GM23248 (cell line): ENCODE measurements at regions not wholly inside any gene's neighbourhood (a gene's known extent, or its start where the extent isn't known, plus 50 kb on each side); places are given as distances from the start of the nearest gene placed in this dataset.
"Not testable (repeated sequence)": the region's sequence is repeated elsewhere in the genome, so short reads cannot be mapped to it uniquely, and the experiment has no call there.

Source experiments
- DNase-seq: peaks from one replicate; pipeline ENCODE4 v3.0.0-alpha.2; 2015
- H2AFZ ChIP-seq: fragments of 200-600 bp; sonication (generic); 2 replicates; pipeline ENCODE4 v1.6.1; 2016; ENCODE audit warnings: antibody characterized with exemption
- H3F3A ChIP-seq: fragments of 200-600 bp; sonication (generic); 2 replicates; pipeline ENCODE4 v1.6.1; 2016; ENCODE audit warnings: mild to moderate bottlenecking, antibody characterized with exemption, mixed run types; ENCODE audit not compliant: insufficient read depth
- H3K27ac ChIP-seq: fragments of 200-600 bp; sonication (generic); 2 replicates; pipeline ENCODE4 v1.5.1; 2016; ENCODE audit warnings: mild to moderate bottlenecking
- H3K27me3 ChIP-seq: fragments of 200-600 bp; sonication (generic); replicated peaks from 2 replicates; pipeline ENCODE4 v1.6.1; 2016; ENCODE audit warnings: mild to moderate bottlenecking; ENCODE audit not compliant: insufficient read depth
- H3K36me3 ChIP-seq: fragments of 200-600 bp; sonication (generic); 2 replicates; pipeline ENCODE4 v1.6.1; 2016; ENCODE audit warnings: low read depth, mild to moderate bottlenecking
- H3K4me1 ChIP-seq: fragments of 200-600 bp; sonication (generic); 2 replicates; pipeline ENCODE4 v1.6.1; 2016; ENCODE audit warnings: mild to moderate bottlenecking; ENCODE audit not compliant: insufficient read depth
- H3K4me2 ChIP-seq: fragments of 200-600 bp; sonication (generic); one replicate; pipeline ENCODE4 v1.6.1; 2016; ENCODE audit warnings: mild to moderate bottlenecking; ENCODE audit not compliant: unreplicated experiment
- H3K4me3 ChIP-seq: fragments of 200-600 bp; sonication (generic); 2 replicates; pipeline ENCODE4 v1.5.1; 2016; ENCODE audit warnings: mild to moderate bottlenecking
- H3K79me2 ChIP-seq: fragments of 200-600 bp; sonication (generic); 2 replicates; pipeline ENCODE4 v1.6.1; 2016; ENCODE audit warnings: mild to moderate bottlenecking; ENCODE audit not compliant: insufficient read depth
- H3K9ac ChIP-seq: fragments of 200-600 bp; sonication (generic); 2 replicates; pipeline ENCODE4 v1.6.1; 2016; ENCODE audit warnings: mild to moderate bottlenecking
- H3K9me2 ChIP-seq: fragments of 200-600 bp; sonication (generic); 2 replicates; pipeline ENCODE4 v1.6.1; 2016; ENCODE audit warnings: mixed run types, mild to moderate bottlenecking, moderate library complexity; ENCODE audit not compliant: insufficient read depth
- H3K9me3 ChIP-seq: fragments of 200-600 bp; sonication (generic); one replicate; pipeline ENCODE4 v1.6.1; 2017; ENCODE audit warnings: low read depth
- H4K20me1 ChIP-seq: fragments of 200-600 bp; sonication (generic); 2 replicates; pipeline ENCODE4 v1.6.0; 2016; ENCODE audit not compliant: insufficient read depth
- EZH2 ChIP-seq: fragments of 200-600 bp; sonication (generic); IDR thresholded peaks from 2 replicates; pipeline ENCODE4 v1.6.1; 2018; ENCODE audit warnings: antibody characterized with exemption, mild to moderate bottlenecking; ENCODE audit not compliant: insufficient read depth, poor library complexity, severe bottlenecking
- EZH2phosphoT487 ChIP-seq: fragments of 200-600 bp; sonication (generic); IDR thresholded peaks from 2 replicates; pipeline ENCODE4 v1.6.1; 2018; ENCODE audit warnings: antibody characterized with exemption, moderate library complexity, mild to moderate bottlenecking, low read depth; ENCODE audit not compliant: insufficient read depth
- WGBS, 2 experiments: methylation state at CpG; one replicate each; pipeline ENCODE4 v1.1.6; 2015 to 2017; ENCODE audit warnings: low lambda C conversion rate in 2 of 2, low coverage in 1 of 2; ENCODE audit errors: missing lambda C conversion rate in 2 of 2; 5-methylcytosine and 5-hydroxymethylcytosine counted together
- in situ Hi-C: fragments of 300-500 bp; cut with MboI; formaldehyde crosslinking; loops from 2 replicates; pipeline ENCODE4 v1.15.0; 2020

- Histone ChIP-seq H2AFZ (no peak overlapping the region), H3K4me2 (no peak overlapping the region), H3K9ac (no peak overlapping the region), H3K9me3 (no peaks in the 10 kb centered on the region), H3K79me2 (no peaks in the 10 kb centered on the region), H3K9me2 (no peaks in the 10 kb centered on the region), H3K36me3 (no peaks in the 10 kb centered on the region), H3F3A (no peaks in the 10 kb centered on the region), H3K4me3 (no peak overlapping the region), H3K27ac (no peak overlapping the region), H3K27me3 (no peaks in the 10 kb centered on the region), H3K4me1 (no peaks in the 10 kb centered on the region), H4K20me1 (no peaks in the 10 kb centered on the region)
- TF ChIP-seq EZH2phosphoT487, result no peak
- TF ChIP-seq EZH2, result no peak
- no peak for DNase-seq
- WGBS, 2 experiments, result 56 to 62% methylated on average over 4 of the region's 4 CpGs
- in situ Hi-C loops, result no loop called here
Measured at GRCh38 chr2:14994721-14995120, 362.2 kb downstream of the LRATD1 start.

- DNase-seq, result no peak
- Histone ChIP-seq H3K36me3 (no peaks in the 10 kb centered on the region), H2AFZ (no peak overlapping the region), H3K27me3 (no peaks in the 10 kb centered on the region), H3K9me3 (no peaks in the 10 kb centered on the region), H3K79me2 (no peaks in the 10 kb centered on the region), H4K20me1 (no peaks in the 10 kb centered on the region), H3K4me3 (no peak overlapping the region), H3K4me2 (no peak overlapping the region), H3F3A (no peaks in the 10 kb centered on the region), H3K9me2 (no peaks in the 10 kb centered on the region), H3K9ac (no peak overlapping the region), H3K4me1 (no peaks in the 10 kb centered on the region), H3K27ac (no peak overlapping the region)
- TF ChIP-seq EZH2phosphoT487 (no peak), EZH2 (no peak)
- WGBS, 2 experiments, result 36 to 40% methylated on average over 8 of the region's 8 CpGs
- in situ Hi-C loops, result no loop called here
Measured at GRCh38 chr2:14996351-14997014, 364.0 kb downstream of the LRATD1 start.

- no peak for TF ChIP-seq EZH2
- TF ChIP-seq EZH2phosphoT487, result no peak
- Histone ChIP-seq H3K4me3 (no peak overlapping the region), H3K9ac (no peak overlapping the region), H3F3A (no peaks in the 10 kb centered on the region), H3K36me3 (no peaks in the 10 kb centered on the region), H3K4me1 (no peaks in the 10 kb centered on the region), H3K27me3 (no peaks in the 10 kb centered on the region), H3K79me2 (no peaks in the 10 kb centered on the region), H3K4me2 (no peak overlapping the region), H4K20me1 (no peaks in the 10 kb centered on the region), H2AFZ (no peak overlapping the region), H3K9me3 (no peaks in the 10 kb centered on the region), H3K27ac (no peak overlapping the region), H3K9me2 (no peaks in the 10 kb centered on the region)
- in situ Hi-C loops, result no loop called here
- WGBS, 2 experiments, result 45 to 60% methylated on average over 3 of the region's 3 CpGs
- DNase-seq, result no peak
Measured at GRCh38 chr2:14998546-14998945, 366.0 kb downstream of the LRATD1 start.

- H3K9me3 ChIP-seq, result no peaks in the 10 kb centered on the region
- no peak overlapping the region for H3K4me3 ChIP-seq
- TF ChIP-seq EZH2phosphoT487 (no peak), EZH2 (no peak)
- in situ Hi-C loops, result no loop called here
- no peaks in the 10 kb centered on the region for H3K9me2 ChIP-seq
- no peak overlapping the region for H3K27ac ChIP-seq
- no peak overlapping the region for H3K9ac ChIP-seq
- H2AFZ ChIP-seq, result no peak overlapping the region
- no peak overlapping the region for H3K4me2 ChIP-seq
- no peaks in the 10 kb centered on the region for H4K20me1 ChIP-seq
- H3K27me3 ChIP-seq, result no peaks in the 10 kb centered on the region
- no peaks in the 10 kb centered on the region for H3K79me2 ChIP-seq
- no peaks in the 10 kb centered on the region for H3F3A ChIP-seq
- no peaks in the 10 kb centered on the region for H3K4me1 ChIP-seq
- DNase-seq, result no peak
- H3K36me3 ChIP-seq, result no peaks in the 10 kb centered on the region
- 38 to 39% methylated on average over 7 of the region's 7 CpGs for WGBS, 2 experiments
Measured at GRCh38 chr2:14999114-14999661, 366.7 kb downstream of the LRATD1 start.

GRCh38 chr2:15002519-15002918 lies 370.0 kb downstream of the LRATD1 start:
- not testable (repeated sequence) for H3K4me2 ChIP-seq, H3K4me3 ChIP-seq
- WGBS, 2 experiments, result 66 to 74% methylated on average over 22 to 24 of the region's 26 CpGs

More at GRCh38 chr2:15002519-15002918, 370.0 kb downstream of the LRATD1 start:
- H3K27ac ChIP-seq, H3K9me2 ChIP-seq, in situ Hi-C loops, H3F3A ChIP-seq, H3K27me3 ChIP-seq, H3K9me3 ChIP-seq, H3K4me1 ChIP-seq, H3K36me3 ChIP-seq, H3K9ac ChIP-seq, DNase-seq, H2AFZ ChIP-seq, H4K20me1 ChIP-seq, H3K79me2 ChIP-seq: not testable (repeated sequence)
